ENCODE measurements at regions not wholly inside any gene's neighbourhood (a gene's known extent, or its start where the extent isn't known, plus 50 kb on each side); places are given as distances from the start of the nearest gene placed in this dataset.
"Not testable (repeated sequence)": the region's sequence is repeated elsewhere in the genome, so short reads cannot be mapped to it uniquely, and the experiment has no call there.

DNA sequence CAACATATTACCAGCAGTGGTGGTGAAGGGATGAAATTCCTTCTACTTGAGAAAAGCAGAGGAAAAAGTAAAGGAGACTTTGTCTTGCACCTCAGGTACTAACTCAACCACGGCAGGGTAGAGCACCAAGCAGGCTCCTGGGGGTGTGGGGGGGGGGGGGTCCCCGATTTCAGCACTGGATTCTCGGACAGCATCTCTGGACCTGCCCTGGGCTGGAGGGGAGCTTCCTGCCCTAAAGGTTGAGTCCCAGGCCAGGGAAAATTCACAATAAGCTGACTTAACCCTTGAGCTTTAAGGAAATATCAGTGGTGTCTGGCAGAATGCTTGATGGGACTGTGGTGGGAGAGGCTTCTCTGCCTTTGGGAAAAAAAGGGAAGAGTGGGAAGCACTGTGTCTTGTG, 233.2 kb upstream of the CXADR start:
- no peaks in the 10 kb centered on the region for H3K36me3 ChIP-seq (ENCODE audit: insufficient read depth, low read length)

GRCh38 chr21:17293016-17293562, 219.8 kb upstream of the CXADR start:
- not testable (repeated sequence) for H3K36me3 ChIP-seq (ENCODE audit: insufficient read depth, low read length); H3K4me3 ChIP-seq (ENCODE audit: insufficient read depth, low read length); H3K27ac ChIP-seq (ENCODE audit: low read depth, low read length); H4K20me1 ChIP-seq (ENCODE audit: insufficient read depth, low read length); H3K4me1 ChIP-seq (ENCODE audit: insufficient read depth, low read length); H3K9me3 ChIP-seq (ENCODE audit: low read depth, low read length); H3K79me2 ChIP-seq (ENCODE audit: insufficient read depth, low read length); DNase-seq (ENCODE audit: insufficient read length, low spot score, missing footprints); H3K27me3 ChIP-seq (ENCODE audit: insufficient read depth, low read length); H2AFZ ChIP-seq (ENCODE audit: low read length); H3K4me2 ChIP-seq (ENCODE audit: insufficient read depth, low read length)

More for the DNA sequence above, 233.2 kb upstream of the CXADR start:
- no peaks in the 10 kb centered on the region for H3K79me2 ChIP-seq (ENCODE audit: insufficient read depth, low read length)
- no peaks in the 10 kb centered on the region for H3K4me1 ChIP-seq (ENCODE audit: insufficient read depth, low read length)
- H3K4me2 ChIP-seq (ENCODE audit: insufficient read depth, low read length), result no peak overlapping the region
- no peak for TF ChIP-seq CTCF (IDR thresholded peaks at IDR 0.05; ENCODE audit: extremely low read depth, low read depth, low read length)
- H3K4me3 ChIP-seq (ENCODE audit: insufficient read depth, low read length), result no peak overlapping the region
- no peak for DNase-seq (ENCODE audit: insufficient read length, low spot score, missing footprints)
- no peaks in the 10 kb centered on the region for H3K27me3 ChIP-seq (ENCODE audit: insufficient read depth, low read length)
- no peaks in the 10 kb centered on the region for H3K9me3 ChIP-seq (ENCODE audit: low read depth, low read length)
- H4K20me1 ChIP-seq (ENCODE audit: insufficient read depth, low read length), result no peaks in the 10 kb centered on the region
- no peak overlapping the region for H3K27ac ChIP-seq (ENCODE audit: low read depth, low read length)
- H2AFZ ChIP-seq (ENCODE audit: low read length), result no peak overlapping the region

DNA sequence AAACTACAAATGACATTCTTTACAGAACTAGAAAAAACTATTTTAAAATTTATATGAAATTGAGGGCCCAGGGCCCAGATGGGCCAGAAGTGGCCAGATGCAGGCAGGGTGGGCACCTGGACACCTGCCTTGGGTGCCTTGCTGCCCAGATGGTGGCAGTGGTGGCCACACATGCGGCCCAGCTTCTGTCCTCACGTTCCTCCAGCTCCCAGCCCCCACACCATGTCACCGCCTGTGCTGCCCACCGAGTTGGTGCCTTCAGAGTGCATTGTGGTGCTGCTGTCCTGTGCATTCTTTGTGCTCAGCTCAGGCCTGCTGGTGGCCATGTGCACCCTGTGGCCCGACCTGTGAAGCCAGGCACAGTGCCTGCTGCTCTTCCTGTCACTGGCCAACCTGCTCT, 216.8 kb upstream of the CXADR start:
- Histone ChIP-seq H3K27me3 (ENCODE audit: insufficient read depth, low read length) (no peaks in the 10 kb centered on the region), H3K9me3 (ENCODE audit: low read depth, low read length) (no peaks in the 10 kb centered on the region), H3K36me3 (ENCODE audit: insufficient read depth, low read length) (no peaks in the 10 kb centered on the region), H4K20me1 (ENCODE audit: insufficient read depth, low read length) (no peaks in the 10 kb centered on the region), H3K4me2 (ENCODE audit: insufficient read depth, low read length) (no peak overlapping the region), H3K4me1 (ENCODE audit: insufficient read depth, low read length) (no peaks in the 10 kb centered on the region), H3K27ac (ENCODE audit: low read depth, low read length) (no peak overlapping the region), H3K4me3 (ENCODE audit: insufficient read depth, low read length) (no peak overlapping the region), H2AFZ (ENCODE audit: low read length) (no peak overlapping the region), H3K79me2 (ENCODE audit: insufficient read depth, low read length) (no peaks in the 10 kb centered on the region)
- DNase-seq (ENCODE audit: insufficient read length, low spot score, missing footprints), result no peak
- no peak for TF ChIP-seq CTCF (IDR thresholded peaks at IDR 0.05; ENCODE audit: extremely low read depth, low read depth, low read length)

GRCh38 chr21:17299576-17299975, 213.3 kb upstream of the CXADR start:
- not testable (repeated sequence) for H3K79me2 ChIP-seq (ENCODE audit: insufficient read depth, low read length); H3K9me3 ChIP-seq (ENCODE audit: low read depth, low read length)

GRCh38 chr21:17327715-17328114, 185.1 kb upstream of the CXADR start:
- H3K27ac ChIP-seq (ENCODE audit: low read depth, low read length); H3K36me3 ChIP-seq (ENCODE audit: insufficient read depth, low read length); H3K4me3 ChIP-seq (ENCODE audit: insufficient read depth, low read length); H4K20me1 ChIP-seq (ENCODE audit: insufficient read depth, low read length); H3K4me2 ChIP-seq (ENCODE audit: insufficient read depth, low read length); DNase-seq (ENCODE audit: insufficient read length, low spot score, missing footprints); H2AFZ ChIP-seq (ENCODE audit: low read length); H3K4me1 ChIP-seq (ENCODE audit: insufficient read depth, low read length); H3K79me2 ChIP-seq (ENCODE audit: insufficient read depth, low read length); H3K27me3 ChIP-seq (ENCODE audit: insufficient read depth, low read length); H3K9me3 ChIP-seq (ENCODE audit: low read depth, low read length): not testable (repeated sequence)

More at GRCh38 chr21:17299576-17299975, 213.3 kb upstream of the CXADR start:
- DNase-seq (ENCODE audit: insufficient read length, low spot score, missing footprints); H3K4me3 ChIP-seq (ENCODE audit: insufficient read depth, low read length); H3K4me1 ChIP-seq (ENCODE audit: insufficient read depth, low read length); H3K4me2 ChIP-seq (ENCODE audit: insufficient read depth, low read length); H3K27me3 ChIP-seq (ENCODE audit: insufficient read depth, low read length); H2AFZ ChIP-seq (ENCODE audit: low read length); H4K20me1 ChIP-seq (ENCODE audit: insufficient read depth, low read length); H3K36me3 ChIP-seq (ENCODE audit: insufficient read depth, low read length); H3K27ac ChIP-seq (ENCODE audit: low read depth, low read length): not testable (repeated sequence)
